Osteoblast (primary cell): ENCODE measurements at regions not wholly inside any gene's neighbourhood (a gene's known extent, or its start where the extent isn't known, plus 50 kb on each side); places are given as distances from the start of the nearest gene placed in this dataset.

Source experiments
- DNase-seq: peaks from one replicate; pipeline ENCODE4 v3.0.0; 2011; ENCODE audit warnings: low spot score, mixed read lengths; ENCODE audit not compliant: insufficient read length; ENCODE audit errors: missing footprints
- H2AFZ ChIP-seq: 2 replicates; pipeline ENCODE4 v1.6.0; 2011; ENCODE audit warnings: mild to moderate bottlenecking, low read length
- H3K27ac ChIP-seq: 2 replicates; pipeline ENCODE4 v1.5.1; 2011; ENCODE audit warnings: mild to moderate bottlenecking, low read depth, low read length, moderate library complexity
- H3K27me3 ChIP-seq: 2 replicates; pipeline ENCODE4 v1.6.0; 2012; ENCODE audit warnings: mild to moderate bottlenecking, control low read depth, inconsistent platforms, low read length, moderate library complexity; ENCODE audit not compliant: insufficient read depth
- H3K36me3 ChIP-seq: 2 replicates; pipeline ENCODE4 v1.5.1; 2011; ENCODE audit warnings: mild to moderate bottlenecking, low read length, control low read depth, moderate library complexity; ENCODE audit not compliant: insufficient read depth
- H3K4me1 ChIP-seq: 2 replicates; pipeline ENCODE4 v1.5.1; 2011; ENCODE audit warnings: mild to moderate bottlenecking, low read length, control low read depth, moderate library complexity; ENCODE audit not compliant: insufficient read depth
- H3K4me2 ChIP-seq: 2 replicates; pipeline ENCODE4 v1.6.0; 2011; ENCODE audit warnings: mild to moderate bottlenecking, low read length; ENCODE audit not compliant: insufficient read depth
- H3K4me3 ChIP-seq: fragments of 200-600 bp; sonication (generic); 3 replicates; pipeline ENCODE4 v1.5.1; 2012; ENCODE audit warnings: mild to moderate bottlenecking, low read length, inconsistent platforms; ENCODE audit not compliant: insufficient read depth
- H3K79me2 ChIP-seq: 2 replicates; pipeline ENCODE4 v1.6.0; 2012; ENCODE audit warnings: mild to moderate bottlenecking, low read length, control low read depth, inconsistent platforms; ENCODE audit not compliant: insufficient read depth
- H3K9me3 ChIP-seq: 2 replicates; pipeline ENCODE4 v1.5.1; 2011; ENCODE audit warnings: low read depth, low read length, control low read depth
- H4K20me1 ChIP-seq: 2 replicates; pipeline ENCODE4 v1.6.0; 2012; ENCODE audit warnings: mild to moderate bottlenecking, low read length, control low read depth; ENCODE audit not compliant: insufficient read depth
- TF ChIP-seq, protein P1 (sequence below): IDR thresholded peaks from 2 replicates; pipeline ENCODE4 v1.5.1; 2011; ENCODE audit warnings: mild to moderate bottlenecking, low read depth, low read length, moderate library complexity; ENCODE audit errors: extremely low read depth

DNA sequence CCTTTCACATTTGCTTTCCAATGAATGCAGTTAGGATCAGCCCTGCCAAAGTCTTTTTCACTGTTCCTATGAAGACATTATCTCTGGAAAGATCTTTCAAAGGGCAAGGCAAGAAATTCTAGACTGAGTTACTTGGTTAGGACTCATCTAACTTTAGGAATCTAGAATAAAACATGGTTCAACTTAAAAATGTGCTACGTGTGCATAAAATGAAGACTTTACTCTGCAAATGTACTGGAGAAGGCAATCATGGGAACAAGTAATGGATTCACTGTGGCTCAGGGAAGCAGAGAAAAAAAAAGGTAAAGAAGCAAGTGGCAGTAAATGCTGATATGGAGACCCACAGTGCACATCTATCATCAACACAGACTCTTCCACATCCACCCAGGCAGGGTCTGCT is 297.4 kb downstream of the HNRNPD start:
- no peaks in the 10 kb centered on the region for H3K36me3 ChIP-seq
- TF ChIP-seq, protein P1, sequence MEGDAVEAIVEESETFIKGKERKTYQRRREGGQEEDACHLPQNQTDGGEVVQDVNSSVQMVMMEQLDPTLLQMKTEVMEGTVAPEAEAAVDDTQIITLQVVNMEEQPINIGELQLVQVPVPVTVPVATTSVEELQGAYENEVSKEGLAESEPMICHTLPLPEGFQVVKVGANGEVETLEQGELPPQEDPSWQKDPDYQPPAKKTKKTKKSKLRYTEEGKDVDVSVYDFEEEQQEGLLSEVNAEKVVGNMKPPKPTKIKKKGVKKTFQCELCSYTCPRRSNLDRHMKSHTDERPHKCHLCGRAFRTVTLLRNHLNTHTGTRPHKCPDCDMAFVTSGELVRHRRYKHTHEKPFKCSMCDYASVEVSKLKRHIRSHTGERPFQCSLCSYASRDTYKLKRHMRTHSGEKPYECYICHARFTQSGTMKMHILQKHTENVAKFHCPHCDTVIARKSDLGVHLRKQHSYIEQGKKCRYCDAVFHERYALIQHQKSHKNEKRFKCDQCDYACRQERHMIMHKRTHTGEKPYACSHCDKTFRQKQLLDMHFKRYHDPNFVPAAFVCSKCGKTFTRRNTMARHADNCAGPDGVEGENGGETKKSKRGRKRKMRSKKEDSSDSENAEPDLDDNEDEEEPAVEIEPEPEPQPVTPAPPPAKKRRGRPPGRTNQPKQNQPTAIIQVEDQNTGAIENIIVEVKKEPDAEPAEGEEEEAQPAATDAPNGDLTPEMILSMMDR: no peak

GRCh38 chr4:82071951-82072350 is 301.8 kb downstream of the HNRNPD start:
- no peak for DNase-seq
- H3K79me2 ChIP-seq: no peaks in the 10 kb centered on the region
- H3K36me3 ChIP-seq: no peaks in the 10 kb centered on the region
- H3K27ac ChIP-seq: no peak overlapping the region
- TF ChIP-seq, protein P1: no peak
- no peaks in the 10 kb centered on the region for H4K20me1 ChIP-seq
- no peak overlapping the region for H3K4me2 ChIP-seq
- no peaks in the 10 kb centered on the region for H3K9me3 ChIP-seq
- no peaks in the 10 kb centered on the region for H3K4me1 ChIP-seq
- H3K27me3 ChIP-seq: no peaks in the 10 kb centered on the region
- H3K4me3 ChIP-seq: no peak overlapping the region
- H2AFZ ChIP-seq: no peak overlapping the region

More for the DNA sequence above, 297.4 kb downstream of the HNRNPD start:
- Histone ChIP-seq H4K20me1 (no peaks in the 10 kb centered on the region), H2AFZ (no peak overlapping the region), H3K27me3 (no peaks in the 10 kb centered on the region), H3K27ac (no peak overlapping the region), H3K4me2 (no peak overlapping the region), H3K4me3 (no peak overlapping the region), H3K9me3 (no peaks in the 10 kb centered on the region), H3K4me1 (no peaks in the 10 kb centered on the region), H3K79me2 (no peaks in the 10 kb centered on the region)
- no peak for DNase-seq

- Histone ChIP-seq H3K79me2 (no peaks in the 10 kb centered on the region), H2AFZ (no peak overlapping the region), H3K27ac (no peak overlapping the region), H3K27me3 (no peaks in the 10 kb centered on the region), H4K20me1 (no peaks in the 10 kb centered on the region), H3K4me2 (no peak overlapping the region), H3K4me3 (no peak overlapping the region), H3K9me3 (no peaks in the 10 kb centered on the region), H3K4me1 (no peaks in the 10 kb centered on the region), H3K36me3 (no peaks in the 10 kb centered on the region)
- DNase-seq: no peak
- TF ChIP-seq, protein P1: no peak
Measured at GRCh38 chr4:82069883-82070638, 303.7 kb downstream of the HNRNPD start.

DNA sequence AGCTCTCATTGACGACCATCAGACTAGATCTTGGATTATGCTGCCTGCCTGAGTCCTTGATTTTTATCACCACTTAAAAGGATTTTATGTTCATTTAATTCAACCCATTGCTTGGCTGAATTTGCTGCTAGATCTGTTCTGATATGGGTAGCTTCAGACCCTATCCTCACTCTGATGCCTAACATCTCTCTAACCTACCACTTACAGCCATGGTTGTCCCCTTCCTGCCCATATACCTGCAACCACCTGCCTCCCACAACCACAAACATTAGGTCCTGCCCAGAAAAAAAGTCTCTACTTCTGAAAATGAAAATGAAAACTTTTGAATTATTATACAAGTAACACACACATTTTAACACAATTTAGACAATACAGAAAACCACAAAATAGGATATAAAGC is 310.8 kb downstream of the HNRNPD start:
- Histone ChIP-seq H3K36me3 (no peaks in the 10 kb centered on the region), H3K27me3 (no peaks in the 10 kb centered on the region), H3K27ac (no peak overlapping the region), H3K4me3 (no peak overlapping the region), H2AFZ (no peak overlapping the region), H4K20me1 (no peaks in the 10 kb centered on the region), H3K4me2 (no peak overlapping the region), H3K79me2 (no peaks in the 10 kb centered on the region), H3K9me3 (no peaks in the 10 kb centered on the region), H3K4me1 (no peaks in the 10 kb centered on the region)
- no peak for DNase-seq
- TF ChIP-seq, protein P1: no peak
